Fibroblast of skin of left biceps (primary cell): ENCODE measurements at regions not wholly inside any gene's neighbourhood (a gene's known extent, or its start where the extent isn't known, plus 50 kb on each side); places are given as distances from the start of the nearest gene placed in this dataset.
"Not testable (repeated sequence)": the region's sequence is repeated elsewhere in the genome, so short reads cannot be mapped to it uniquely, and the experiment has no call there.

Experiments used
- DNase-seq, 2 experiments: peaks; one replicate each; pipeline ENCODE4 v3.0.0-alpha.2; 2013; ENCODE audit warnings: low read depth in 2 of 2

DNA sequence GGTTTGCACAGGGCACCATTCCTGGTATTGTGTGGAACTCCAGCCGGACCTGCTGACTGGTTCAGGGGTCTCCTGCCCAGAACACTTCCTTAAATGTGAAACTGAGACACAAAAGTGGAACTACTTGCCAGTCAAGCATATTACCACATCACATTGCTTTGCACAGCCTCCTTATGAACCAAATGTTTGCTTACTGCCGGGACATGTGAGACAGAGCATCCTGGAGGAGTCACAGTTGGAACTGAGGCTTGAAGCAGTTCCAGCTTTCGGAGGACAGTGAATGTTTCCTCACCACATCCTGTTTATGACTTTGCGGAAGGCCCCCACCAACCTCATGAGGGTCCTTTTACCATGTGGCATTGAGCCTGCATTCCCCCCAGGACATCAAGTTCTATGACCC lies 105.8 kb upstream of the ARHGAP42 start:
- DNase-seq = no peak

DNA sequence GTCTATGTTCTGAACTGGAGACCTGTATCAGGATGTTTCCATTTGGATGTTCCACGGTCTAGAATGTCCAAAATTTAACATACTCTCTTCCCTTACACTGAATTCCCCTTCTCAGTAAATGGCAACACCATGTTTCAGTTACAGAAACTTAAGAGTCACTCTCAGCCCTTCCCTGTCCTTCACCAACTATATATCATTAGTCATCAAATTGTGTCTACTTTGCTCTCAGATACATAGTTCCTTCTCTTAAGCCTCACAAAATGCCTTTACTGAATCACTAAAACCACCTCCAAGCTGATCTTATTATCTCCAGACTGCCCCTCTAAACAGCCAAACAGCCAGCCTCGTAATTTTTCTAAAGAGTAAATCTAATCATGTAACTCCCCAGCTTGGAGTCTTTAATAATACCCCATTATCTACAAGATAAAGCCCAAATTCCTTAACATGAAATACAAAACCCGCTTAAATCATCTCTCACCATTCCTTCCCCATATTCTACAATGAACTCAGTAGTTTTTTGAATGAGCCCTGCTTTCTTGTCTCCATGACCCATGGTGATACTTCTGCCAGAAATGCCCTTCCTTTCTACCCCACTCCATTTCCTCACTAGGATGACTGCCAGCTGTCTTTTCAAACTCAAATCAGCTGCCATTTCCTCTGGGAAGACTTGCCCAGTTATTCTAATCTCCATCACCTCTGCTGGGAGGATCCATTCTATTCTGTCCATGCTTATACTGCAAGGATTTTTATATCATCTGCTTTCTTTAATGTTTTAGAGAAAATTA lies 102.7 kb upstream of the ARHGAP42 start:
- DNase-seq = no peak

GRCh38 chr11:100585728-100586127 lies 101.4 kb upstream of the ARHGAP42 start:
- DNase-seq = no peak

DNA sequence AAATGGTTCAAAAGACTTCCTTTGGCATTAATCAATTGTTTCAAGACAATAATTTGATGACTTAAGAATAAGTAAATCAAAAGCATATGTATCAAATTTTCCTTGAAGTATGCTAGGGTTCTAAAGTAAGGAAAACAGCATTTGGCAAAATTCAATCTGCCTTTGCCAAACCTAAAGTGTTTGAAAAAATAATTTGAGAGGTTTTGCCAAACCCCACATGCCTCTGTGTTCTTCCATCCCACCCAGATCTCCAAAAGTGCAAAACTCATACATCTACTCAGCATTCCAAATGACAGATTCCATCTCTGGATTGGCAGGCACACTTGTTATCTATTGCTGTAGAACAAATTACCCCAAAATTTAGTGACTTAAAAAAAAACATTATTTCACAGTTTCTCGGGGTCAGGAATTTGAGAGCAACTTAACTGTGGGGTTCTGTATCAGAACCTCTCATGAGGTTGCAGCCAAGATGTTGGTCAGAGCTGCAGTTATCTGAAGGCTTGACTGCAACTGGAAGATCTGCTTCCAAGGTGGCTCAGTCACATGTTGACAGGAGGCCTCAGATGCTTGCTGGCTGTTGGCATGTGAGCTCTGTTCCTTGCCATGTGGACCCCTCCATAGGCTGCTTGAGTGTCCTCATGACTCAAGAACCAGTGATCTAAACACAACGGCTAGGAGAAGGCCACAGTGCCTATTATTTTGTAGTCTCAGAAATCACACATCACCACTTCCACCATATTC lies 100.6 kb upstream of the ARHGAP42 start:
- DNase-seq = no peak

DNA sequence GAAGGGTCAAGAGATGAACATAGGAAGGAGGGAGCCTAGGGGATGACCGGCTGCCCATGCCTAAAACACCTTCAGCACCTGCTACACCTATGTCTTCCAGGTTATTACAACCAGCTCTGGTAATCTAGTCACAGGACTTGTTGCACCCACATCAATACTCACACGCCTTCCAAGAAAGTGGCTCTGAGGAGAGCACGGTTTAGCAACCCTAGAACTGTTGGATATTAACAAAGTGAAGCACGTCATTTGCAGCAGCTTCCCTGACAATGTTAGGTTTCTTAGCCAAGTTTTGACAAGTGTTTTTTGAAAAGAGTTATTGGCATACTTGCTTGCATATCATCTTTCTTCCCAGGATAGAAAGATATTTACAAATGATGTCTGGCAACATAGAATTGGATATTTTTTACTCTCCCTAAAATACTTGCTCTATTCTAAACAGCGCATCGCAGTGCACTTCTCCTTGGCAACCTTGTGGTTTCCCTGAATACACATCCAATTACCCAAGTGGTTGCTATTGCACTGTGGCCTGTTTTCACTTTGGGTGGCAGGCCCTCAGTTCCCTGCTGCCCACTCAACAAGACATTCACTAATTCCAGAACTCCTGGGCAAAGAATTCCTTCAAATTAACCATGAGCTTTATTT lies 94.3 kb upstream of the ARHGAP42 start:
- no peak for DNase-seq

DNA sequence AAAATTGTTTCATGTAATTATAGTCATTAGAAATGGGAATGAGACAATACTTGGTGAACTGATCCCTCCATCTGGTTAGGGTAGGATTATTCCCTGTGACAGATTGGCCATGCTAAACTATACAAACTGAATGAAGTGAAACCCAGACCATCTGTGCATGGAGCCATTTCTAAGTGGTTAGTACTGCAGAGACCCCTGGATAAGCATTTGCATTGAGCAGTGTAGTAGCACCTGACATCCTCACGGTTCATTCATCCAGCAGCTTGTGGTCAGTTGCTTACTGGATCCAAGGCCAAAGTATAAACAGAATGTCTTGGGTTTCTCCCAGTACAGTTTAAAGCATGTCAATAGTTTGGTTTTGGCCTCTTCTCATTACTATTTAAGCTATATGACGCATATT lies 93.8 kb upstream of the ARHGAP42 start:
- DNase-seq = no peak

GRCh38 chr11:100594320-100594719 lies 92.8 kb upstream of the ARHGAP42 start:
- no peak for DNase-seq

GRCh38 chr11:100600941-100601340 lies 86.1 kb upstream of the ARHGAP42 start:
- no peak for DNase-seq

DNA sequence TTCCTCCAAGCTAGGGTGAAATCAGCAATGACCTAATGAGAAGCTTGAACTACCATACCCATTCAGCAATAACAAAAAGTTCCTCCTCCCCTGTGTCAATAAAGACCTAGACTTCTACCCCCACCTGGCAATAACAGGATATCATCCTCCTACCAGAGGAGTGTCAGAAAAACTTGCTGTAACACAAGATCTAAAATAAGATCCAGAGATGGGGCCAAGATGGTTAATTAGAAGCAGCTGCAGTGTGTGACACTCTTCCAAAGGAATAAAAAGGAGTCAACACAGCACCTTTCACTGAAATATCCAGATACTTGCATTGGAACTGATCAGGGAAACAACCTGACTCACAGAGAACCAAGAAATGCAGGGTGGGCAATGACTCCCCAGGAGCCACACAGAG lies 84.4 kb upstream of the ARHGAP42 start:
- no peak for DNase-seq

- DNase-seq = not testable (repeated sequence)
Measured at GRCh38 chr11:100607761-100608160, 79.3 kb upstream of the ARHGAP42 start.

GRCh38 chr11:100612766-100613165 lies 74.3 kb upstream of the ARHGAP42 start:
- no peak for DNase-seq

- DNase-seq = no peak
Measured at GRCh38 chr11:100618914-100619313, 68.2 kb upstream of the ARHGAP42 start.

DNA sequence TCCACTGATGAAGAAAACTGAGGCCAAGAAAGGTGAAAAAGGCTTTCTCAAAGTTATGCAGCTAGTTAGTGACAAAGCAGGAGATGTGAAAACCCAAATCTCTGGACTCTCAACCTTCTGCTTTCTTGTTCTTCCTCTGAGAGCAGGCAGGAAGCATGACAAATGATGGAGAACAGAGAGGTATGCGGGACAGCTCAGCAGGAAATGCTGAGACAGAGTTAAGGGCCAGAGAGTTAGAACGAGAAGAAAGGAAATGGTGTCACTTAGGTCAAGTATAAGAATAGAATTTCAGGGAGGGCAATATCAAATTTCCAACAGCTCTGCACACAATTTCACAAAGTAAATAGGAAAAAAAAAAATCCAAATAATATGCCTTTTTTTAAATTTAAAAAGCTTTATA lies 67.6 kb upstream of the ARHGAP42 start:
- no peak for DNase-seq

DNA sequence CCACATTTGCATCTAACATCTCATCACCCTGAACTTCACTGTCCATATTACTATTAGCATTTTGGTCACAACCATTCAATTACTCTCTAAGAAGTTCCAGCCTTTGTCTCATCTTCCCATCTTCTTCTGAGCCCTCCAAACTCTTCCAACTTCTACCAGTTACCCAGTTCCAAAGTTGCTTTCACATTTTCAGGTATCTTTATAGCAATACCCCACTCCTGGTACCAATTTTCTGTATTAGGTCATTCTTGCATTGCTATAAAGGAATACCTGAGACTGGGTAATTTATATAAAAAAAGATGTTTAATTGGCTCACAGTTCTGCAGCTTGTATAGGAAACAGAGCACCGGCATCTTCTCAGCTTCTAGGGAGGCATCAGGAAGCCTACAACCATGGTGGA lies 64.7 kb upstream of the ARHGAP42 start:
- DNase-seq = no peak

- no peak for DNase-seq
Measured at GRCh38 chr11:100624346-100624745, 62.7 kb upstream of the ARHGAP42 start.

DNA sequence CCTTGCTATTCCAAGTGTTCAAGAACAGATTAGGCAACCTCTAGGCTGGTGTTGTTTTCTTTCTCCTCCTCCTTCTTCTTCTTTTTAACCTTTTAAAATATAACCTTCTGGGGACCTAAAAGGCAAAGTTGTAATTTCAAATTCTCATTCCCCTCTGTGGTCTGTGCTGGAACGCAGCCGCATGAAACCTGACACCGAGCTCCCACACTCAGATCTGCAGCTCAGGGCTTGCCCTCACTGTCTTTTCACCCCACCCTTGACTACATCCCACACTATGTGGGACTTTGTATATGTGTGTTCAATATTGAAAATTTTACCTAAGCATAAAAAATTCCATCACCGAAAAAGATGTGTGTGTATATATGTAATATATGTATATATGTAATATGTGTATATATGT lies 62.0 kb upstream of the ARHGAP42 start:
- no peak for DNase-seq

DNA sequence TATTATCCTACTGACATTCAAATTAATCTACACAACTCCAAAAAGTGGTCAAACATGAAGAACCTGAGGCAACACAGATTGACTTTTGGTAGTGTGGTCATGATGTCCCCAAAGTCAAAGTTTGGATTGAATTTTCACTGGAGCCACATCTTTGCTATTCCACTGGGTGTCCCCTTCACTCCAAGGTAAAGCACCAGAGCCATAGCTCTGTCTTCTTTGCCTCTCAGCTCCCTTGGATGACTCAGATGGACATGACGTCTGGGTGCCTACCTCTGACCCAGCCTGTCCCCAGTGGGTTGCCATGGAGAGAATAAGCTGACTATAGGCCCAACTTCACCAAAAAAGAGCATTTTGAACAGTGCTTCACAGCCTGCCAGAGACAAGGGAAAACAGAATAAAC lies 57.4 kb upstream of the ARHGAP42 start:
- no peak for DNase-seq

DNA sequence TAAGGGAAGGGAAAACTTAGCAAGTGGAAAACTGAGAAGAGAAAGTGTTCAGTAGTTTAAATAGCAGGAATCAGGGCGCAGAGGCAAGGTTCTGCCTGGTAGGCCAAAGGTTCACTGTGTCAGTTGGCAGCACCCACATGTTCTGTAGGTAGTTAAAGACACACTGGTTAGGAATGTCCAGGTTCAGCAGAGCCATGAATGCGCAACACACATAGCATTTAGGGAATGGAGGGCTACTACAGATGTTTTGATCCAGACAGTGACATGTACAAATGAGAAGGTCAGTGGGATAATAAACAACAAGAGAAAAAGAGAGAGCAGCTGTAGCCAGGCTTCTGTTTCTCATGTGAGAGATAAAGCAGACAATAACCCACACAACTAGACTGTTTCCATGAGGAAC lies 56.2 kb upstream of the ARHGAP42 start:
- DNase-seq = no peak

- no peak for DNase-seq
Measured at GRCh38 chr11:100631316-100631715, 55.8 kb upstream of the ARHGAP42 start.

GRCh38 chr11:100632941-100633452 lies 54.1 kb upstream of the ARHGAP42 start:
- DNase-seq = no peak

- DNase-seq = no peak
Measured at GRCh38 chr11:100635194-100635593, 51.9 kb upstream of the ARHGAP42 start.

DNA sequence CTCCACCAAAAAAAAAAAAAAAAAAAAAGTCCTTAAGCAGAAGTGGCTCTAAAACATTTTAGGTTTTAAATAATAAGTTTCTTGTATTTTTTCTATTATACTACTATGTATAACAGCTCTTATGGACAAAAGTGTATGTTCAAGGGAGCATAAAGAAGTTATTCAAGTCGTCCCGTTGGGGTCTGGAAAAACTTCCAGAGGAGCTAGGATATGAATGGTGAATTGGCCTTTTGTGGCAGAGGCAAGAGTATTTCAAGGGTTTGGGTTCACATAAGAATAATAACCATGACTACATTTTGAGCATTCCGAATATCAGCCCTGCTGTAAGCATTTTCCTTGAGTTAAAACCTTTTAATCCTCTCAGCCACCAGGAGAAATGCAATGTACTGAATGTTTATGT lies 50.6 kb upstream of the ARHGAP42 start:
- no peak for DNase-seq
